Activated T-cell treated with anti-CD3 and anti-CD28 coated beads, Interleukin-2, amount 50 U/mL, for 24 hours (primary cell): ENCODE measurements at regions not wholly inside any gene's neighbourhood (a gene's known extent, or its start where the extent isn't known, plus 50 kb on each side); places are given as distances from the start of the nearest gene placed in this dataset.

Source experiments
- DNase-seq: peaks from one replicate; pipeline ENCODE4 v3.0.0-alpha.2; 2020
- H3K27ac Mint-ChIP-seq: 2 replicates; pipeline ENCODE4 v1.8.0; 2020; ENCODE audit warnings: mild to moderate bottlenecking, mixed read lengths
- H3K27me3 Mint-ChIP-seq: 2 replicates; pipeline ENCODE4 v1.8.0; 2020; ENCODE audit warnings: mixed read lengths
- H3K36me3 Mint-ChIP-seq: 2 replicates; pipeline ENCODE4 v1.8.0; 2020; ENCODE audit warnings: low read depth, mixed read lengths
- H3K4me1 Mint-ChIP-seq: 2 replicates; pipeline ENCODE4 v1.8.0; 2020; ENCODE audit warnings: low read depth, mixed read lengths
- H3K4me3 Mint-ChIP-seq: 2 replicates; pipeline ENCODE4 v1.8.0; 2020; ENCODE audit warnings: mild to moderate bottlenecking, moderate library complexity, mixed read lengths
- H3K9me3 Mint-ChIP-seq: 2 replicates; pipeline ENCODE4 v1.8.0; 2020; ENCODE audit warnings: mixed read lengths

DNA sequence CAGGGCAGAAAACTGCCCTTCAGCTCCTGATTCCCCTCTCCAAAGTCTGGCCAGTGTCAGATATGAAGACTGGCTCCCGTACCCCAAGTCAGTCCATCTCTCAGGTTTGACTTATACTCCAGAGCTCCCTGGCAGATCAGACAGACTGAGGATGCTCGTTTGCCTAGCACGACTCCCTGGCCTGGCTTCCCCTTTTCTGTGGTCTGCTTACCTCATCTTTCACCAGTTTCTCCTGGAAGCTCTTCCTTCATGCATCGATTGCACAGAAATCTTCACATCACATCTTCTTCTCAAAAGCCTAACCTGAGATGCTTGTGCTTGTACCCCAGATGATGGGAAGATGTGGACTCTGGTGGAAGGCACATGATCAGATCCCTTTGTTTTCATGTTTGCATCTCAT is 387.9 kb upstream of the POU3F3 start:
- Mint-ChIP-seq H3K27ac (no peak overlapping the region), H3K27me3 (peaks cover 3% of the 10 kb centered on the region)

DNA sequence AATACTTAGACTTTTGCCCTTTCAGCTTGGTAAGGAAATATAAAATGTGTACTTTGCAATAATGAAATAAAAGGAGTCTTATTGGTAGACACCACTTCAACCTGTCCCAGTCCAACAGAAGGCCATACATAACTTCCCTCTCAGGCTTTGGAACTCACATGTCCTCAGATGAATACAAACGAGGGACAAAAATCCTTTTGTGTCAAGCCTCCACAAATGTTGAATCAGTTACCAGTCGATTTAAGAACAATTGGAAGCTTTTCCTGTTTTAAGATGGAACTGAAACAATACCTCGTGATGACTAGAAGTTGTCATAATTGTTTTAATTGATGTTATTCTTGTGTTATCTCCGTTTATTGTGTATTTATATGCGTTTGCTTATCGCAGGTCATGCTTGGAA is 385.1 kb upstream of the POU3F3 start:
- DNase-seq, result no peak
- Mint-ChIP-seq H3K4me3 (no peak overlapping the region), H3K9me3 (no peaks in the 10 kb centered on the region), H3K4me1 (no peaks in the 10 kb centered on the region), H3K27me3 (peaks cover 3% of the 10 kb centered on the region), H3K27ac (no peak overlapping the region), H3K36me3 (no peaks in the 10 kb centered on the region)

More for the DNA sequence above, 387.9 kb upstream of the POU3F3 start:
- H3K9me3 Mint-ChIP-seq, result no peaks in the 10 kb centered on the region
- H3K4me1 Mint-ChIP-seq, result no peaks in the 10 kb centered on the region
- DNase-seq, result no peak
- no peaks in the 10 kb centered on the region for H3K36me3 Mint-ChIP-seq
- no peak overlapping the region for H3K4me3 Mint-ChIP-seq

DNA sequence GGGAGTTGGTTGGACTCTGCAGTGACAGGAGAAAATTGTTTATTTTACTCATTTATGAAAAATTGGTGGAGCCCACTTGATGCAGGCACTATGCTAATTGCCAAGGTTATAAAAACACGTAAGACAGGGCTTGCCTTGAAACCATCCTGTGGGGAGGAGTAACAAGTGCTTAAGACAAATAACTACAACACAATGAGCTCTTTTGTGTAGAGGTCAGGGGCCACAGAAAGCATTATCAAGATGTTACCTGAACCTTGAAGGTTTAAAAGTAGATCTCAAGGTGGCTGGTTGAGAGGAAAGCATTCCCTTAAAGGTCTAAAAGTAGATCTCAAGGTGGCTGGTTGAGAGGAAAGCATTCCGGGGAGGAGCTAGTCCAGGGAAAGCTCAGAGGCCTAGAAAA is 381.8 kb upstream of the POU3F3 start:
- H3K9me3 Mint-ChIP-seq, result no peaks in the 10 kb centered on the region
- DNase-seq, result no peak
- no peak overlapping the region for H3K4me3 Mint-ChIP-seq
- peaks cover 3% of the 10 kb centered on the region for H3K27me3 Mint-ChIP-seq
- no peaks in the 10 kb centered on the region for H3K4me1 Mint-ChIP-seq
- H3K36me3 Mint-ChIP-seq, result no peaks in the 10 kb centered on the region
- H3K27ac Mint-ChIP-seq, result no peak overlapping the region

DNA sequence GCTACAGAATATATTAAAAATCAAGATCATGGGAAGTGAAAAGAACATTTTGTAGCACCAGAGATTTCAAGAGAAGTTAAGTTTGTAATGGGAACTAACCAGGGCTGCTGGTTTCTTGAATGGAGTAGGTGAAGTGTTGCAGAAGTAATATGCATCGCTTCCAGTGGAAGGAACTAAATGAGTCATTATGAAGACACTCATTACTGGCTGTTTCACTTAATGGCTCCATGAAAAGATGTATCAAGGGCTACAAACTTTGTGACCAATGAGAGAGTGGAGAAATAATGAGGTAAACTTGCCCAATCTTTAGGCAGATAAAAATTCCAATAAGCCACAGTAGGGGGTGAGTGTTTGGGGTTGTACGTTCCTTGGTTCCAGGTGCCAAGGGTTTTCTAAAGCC is 380.4 kb upstream of the POU3F3 start:
- Mint-ChIP-seq H3K4me1 (no peaks in the 10 kb centered on the region), H3K9me3 (no peaks in the 10 kb centered on the region), H3K27ac (no peak overlapping the region), H3K36me3 (no peaks in the 10 kb centered on the region), H3K27me3 (no peaks in the 10 kb centered on the region), H3K4me3 (no peak overlapping the region)
- DNase-seq, result no peak

DNA sequence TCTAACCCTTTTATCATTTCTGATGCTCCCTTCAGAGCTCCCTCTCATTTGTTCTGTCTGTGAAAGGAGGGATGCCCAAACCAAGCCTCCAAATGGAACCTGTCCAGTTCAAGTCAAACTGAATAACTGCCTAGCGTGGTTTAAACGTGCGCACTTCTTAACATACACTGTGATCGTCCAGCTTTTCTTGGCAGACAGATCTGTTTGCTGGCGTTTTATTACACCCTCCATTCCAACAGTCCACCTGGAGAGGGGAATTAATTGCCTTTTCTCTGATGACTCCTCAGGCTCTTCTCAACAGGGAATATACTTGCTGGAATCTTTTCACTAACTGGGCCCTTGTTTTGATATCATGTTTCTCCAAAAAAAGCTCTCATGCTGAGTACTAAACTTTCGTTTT is 379.2 kb upstream of the POU3F3 start:
- Mint-ChIP-seq H3K4me1 (no peaks in the 10 kb centered on the region), H3K36me3 (no peaks in the 10 kb centered on the region), H3K27me3 (no peaks in the 10 kb centered on the region), H3K9me3 (no peaks in the 10 kb centered on the region), H3K27ac (no peak overlapping the region), H3K4me3 (no peak overlapping the region)
- DNase-seq, result no peak

DNA sequence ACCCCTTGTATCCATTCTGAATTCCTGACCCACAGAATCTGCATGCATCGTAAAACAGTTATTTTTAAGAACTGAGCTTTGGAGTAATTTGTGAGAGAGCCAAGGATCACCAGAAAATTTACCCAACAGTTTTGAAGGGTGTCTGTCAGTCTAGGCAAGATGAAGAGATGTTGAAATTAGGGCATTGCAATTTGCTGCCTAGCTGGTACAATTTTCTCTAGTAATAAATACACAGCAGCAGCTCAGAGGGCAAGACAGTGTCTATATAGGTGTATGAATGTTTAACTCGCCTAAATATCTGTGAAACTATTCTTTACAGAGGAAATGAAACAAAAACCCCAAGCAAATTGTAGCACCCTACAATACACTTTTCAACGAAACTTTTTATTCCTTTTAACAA is 377.8 kb upstream of the POU3F3 start:
- H3K4me3 Mint-ChIP-seq, result no peak overlapping the region
- H3K4me1 Mint-ChIP-seq, result no peaks in the 10 kb centered on the region
- H3K36me3 Mint-ChIP-seq, result no peaks in the 10 kb centered on the region
- no peak for DNase-seq
- no peaks in the 10 kb centered on the region for H3K9me3 Mint-ChIP-seq
- H3K27ac Mint-ChIP-seq, result no peak overlapping the region
- H3K27me3 Mint-ChIP-seq, result no peaks in the 10 kb centered on the region

DNA sequence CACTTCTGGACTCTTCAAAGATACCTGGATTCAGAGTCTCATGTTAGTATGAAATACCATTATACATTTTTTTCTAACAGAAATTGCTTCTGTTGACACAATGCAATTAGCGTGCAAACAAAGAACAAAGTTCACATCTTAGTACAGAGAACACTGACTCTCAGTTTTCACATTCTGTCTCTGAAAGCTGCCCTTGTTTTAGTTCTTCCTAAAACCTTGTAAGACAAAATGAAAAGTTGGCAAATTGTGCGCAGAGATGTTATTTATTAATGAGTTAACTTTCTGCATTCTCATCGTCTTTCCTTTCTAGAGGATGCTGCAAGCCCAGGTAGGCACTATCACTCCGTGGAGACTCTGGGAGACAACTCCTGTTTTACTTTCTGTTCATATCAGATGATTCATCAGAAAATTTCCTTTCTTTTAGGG is 377.3 kb upstream of the POU3F3 start:
- DNase-seq, result no peak
- no peaks in the 10 kb centered on the region for H3K27me3 Mint-ChIP-seq
- H3K27ac Mint-ChIP-seq, result no peak overlapping the region
- H3K4me1 Mint-ChIP-seq, result no peaks in the 10 kb centered on the region
- no peak overlapping the region for H3K4me3 Mint-ChIP-seq
- H3K9me3 Mint-ChIP-seq, result no peaks in the 10 kb centered on the region
- H3K36me3 Mint-ChIP-seq, result no peaks in the 10 kb centered on the region

DNA sequence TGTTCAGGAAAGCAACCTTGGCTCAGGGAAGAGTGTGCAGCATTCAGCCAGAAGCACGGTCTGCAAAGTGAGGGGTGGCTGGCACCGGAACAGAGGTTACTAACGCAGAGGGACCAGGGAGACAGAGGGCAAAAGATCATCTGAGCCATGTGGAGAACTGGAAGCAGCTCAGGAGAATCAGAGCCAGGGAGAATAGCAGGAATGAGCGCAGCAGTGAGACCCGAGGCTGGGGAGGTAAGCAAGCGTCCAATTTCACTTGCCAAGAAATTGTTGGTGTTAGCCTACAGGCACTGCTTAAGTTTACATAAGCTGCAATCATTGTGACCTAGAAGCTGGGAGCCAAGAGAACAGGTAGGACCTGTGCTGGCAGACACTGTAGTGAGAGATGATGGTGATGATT is 372.6 kb upstream of the POU3F3 start:
- Mint-ChIP-seq H3K27me3 (no peaks in the 10 kb centered on the region), H3K4me3 (no peak overlapping the region), H3K4me1 (no peaks in the 10 kb centered on the region), H3K27ac (no peak overlapping the region), H3K9me3 (no peaks in the 10 kb centered on the region), H3K36me3 (no peaks in the 10 kb centered on the region)
- no peak for DNase-seq

DNA sequence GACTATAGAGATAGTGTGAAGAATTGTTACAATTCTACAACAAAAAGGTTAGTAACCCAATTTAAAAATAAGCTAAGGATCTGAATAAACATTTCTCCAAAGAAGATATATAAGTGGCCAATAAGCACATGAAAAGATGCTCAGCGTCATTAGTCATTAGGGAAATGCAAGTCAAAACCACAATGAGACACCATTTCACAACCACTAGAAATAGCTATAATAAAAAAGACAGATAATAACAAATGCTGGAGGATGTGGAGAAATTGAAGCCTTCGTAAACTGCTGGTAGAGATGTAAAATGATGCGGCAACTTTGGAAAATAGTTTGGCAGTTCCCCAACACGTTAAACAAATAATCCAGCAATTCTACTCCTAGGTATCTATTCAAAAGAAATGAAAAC is 366.5 kb upstream of the POU3F3 start:
- no peak overlapping the region for H3K4me3 Mint-ChIP-seq
- H3K9me3 Mint-ChIP-seq, result no peaks in the 10 kb centered on the region
- no peaks in the 10 kb centered on the region for H3K27me3 Mint-ChIP-seq
- DNase-seq, result no peak
- H3K27ac Mint-ChIP-seq, result no peak overlapping the region
- no peaks in the 10 kb centered on the region for H3K36me3 Mint-ChIP-seq
- no peaks in the 10 kb centered on the region for H3K4me1 Mint-ChIP-seq

DNA sequence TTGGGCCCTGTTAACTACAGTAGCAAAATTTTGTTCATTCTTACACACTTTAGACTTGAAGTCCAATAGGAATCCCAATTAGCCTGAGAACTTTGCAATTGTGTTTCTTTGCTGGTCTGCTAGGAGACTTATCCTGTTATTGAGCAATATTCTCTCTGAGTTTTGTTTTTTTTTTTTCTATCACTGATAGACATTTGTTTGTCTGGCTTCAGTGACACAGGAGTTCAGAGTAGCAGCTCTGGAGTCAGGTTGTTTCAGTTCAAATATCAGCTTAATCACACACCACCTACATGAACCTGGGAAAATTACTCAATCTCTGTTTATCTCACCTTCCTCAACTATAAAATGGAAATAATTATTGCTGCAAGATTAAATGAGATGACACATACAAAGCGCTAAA is 360.2 kb upstream of the POU3F3 start:
- Mint-ChIP-seq H3K9me3 (no peaks in the 10 kb centered on the region), H3K4me3 (no peak overlapping the region), H3K27me3 (peaks cover 6% of the 10 kb centered on the region), H3K4me1 (no peaks in the 10 kb centered on the region), H3K27ac (no peak overlapping the region), H3K36me3 (no peaks in the 10 kb centered on the region)
- no peak for DNase-seq

DNA sequence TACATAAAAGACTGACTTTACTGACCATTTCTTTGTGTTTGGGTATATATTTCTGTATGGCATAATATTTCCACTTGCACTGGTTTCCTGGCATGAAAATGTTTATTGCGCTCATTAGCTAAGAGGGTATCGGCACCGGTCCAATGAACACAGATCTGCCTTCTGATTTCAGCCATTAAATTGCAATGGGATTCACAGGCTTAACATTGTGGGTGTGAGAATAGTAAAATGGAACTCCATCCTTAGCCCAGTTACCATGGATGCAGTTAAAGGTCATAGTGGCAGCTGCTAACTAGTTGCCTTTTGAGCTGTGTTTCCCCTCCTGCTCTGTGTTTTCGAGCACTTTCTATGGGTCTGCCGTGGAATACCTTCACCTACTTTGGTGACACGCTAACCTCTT is 352.6 kb upstream of the POU3F3 start:
- DNase-seq, result no peak
- Mint-ChIP-seq H3K36me3 (no peaks in the 10 kb centered on the region), H3K27me3 (peaks cover 3% of the 10 kb centered on the region), H3K27ac (no peak overlapping the region), H3K9me3 (no peaks in the 10 kb centered on the region), H3K4me1 (no peaks in the 10 kb centered on the region), H3K4me3 (no peak overlapping the region)

DNA sequence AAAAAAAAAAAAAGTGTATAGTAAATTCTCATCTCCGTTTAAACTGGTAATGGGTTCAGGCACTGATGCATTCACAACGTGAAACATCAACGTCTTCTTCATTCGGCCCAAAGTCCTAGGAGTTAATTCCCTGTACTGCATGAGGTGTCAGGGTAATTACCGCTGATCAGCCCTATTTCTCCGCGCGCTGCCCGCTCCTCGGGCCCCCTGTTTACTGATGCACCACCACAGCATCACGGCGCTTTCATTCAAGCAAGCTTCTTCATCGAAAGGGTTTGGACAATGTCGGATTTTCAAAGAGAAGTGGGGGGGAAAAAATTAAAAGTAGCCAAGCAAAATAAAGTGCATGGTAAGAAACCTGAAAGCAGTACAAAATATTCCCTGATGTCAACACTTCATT is 352.0 kb upstream of the POU3F3 start:
- Mint-ChIP-seq H3K4me3 (no peak overlapping the region), H3K4me1 (no peaks in the 10 kb centered on the region), H3K36me3 (no peaks in the 10 kb centered on the region), H3K27me3 (peaks cover 3% of the 10 kb centered on the region), H3K9me3 (no peaks in the 10 kb centered on the region), H3K27ac (no peak overlapping the region)
- DNase-seq, result no peak

DNA sequence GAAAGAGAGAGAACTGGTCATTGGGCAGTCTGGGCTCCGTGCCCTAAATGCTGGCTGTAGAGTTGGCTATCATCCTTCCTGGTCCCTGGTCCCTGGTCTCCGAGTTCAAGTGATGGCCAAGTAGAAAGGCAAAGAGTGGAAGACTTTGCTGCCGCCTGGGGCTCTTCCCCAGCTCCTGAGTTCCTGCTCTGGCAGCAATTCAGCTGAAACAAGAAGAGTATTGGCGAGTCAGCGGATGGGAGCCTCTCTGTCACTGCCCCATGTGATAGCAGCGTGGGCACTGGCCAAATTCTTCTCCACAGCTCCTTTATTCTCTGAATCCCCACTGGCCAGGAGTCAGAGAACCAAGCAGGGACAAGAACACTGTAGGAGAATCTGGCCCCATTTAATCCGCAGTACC is 351.0 kb upstream of the POU3F3 start:
- H3K27me3 Mint-ChIP-seq, result peaks cover 3% of the 10 kb centered on the region
- no peak overlapping the region for H3K4me3 Mint-ChIP-seq
- H3K4me1 Mint-ChIP-seq, result no peaks in the 10 kb centered on the region
- no peak for DNase-seq
- H3K36me3 Mint-ChIP-seq, result no peaks in the 10 kb centered on the region
- no peak overlapping the region for H3K27ac Mint-ChIP-seq
- no peaks in the 10 kb centered on the region for H3K9me3 Mint-ChIP-seq

DNA sequence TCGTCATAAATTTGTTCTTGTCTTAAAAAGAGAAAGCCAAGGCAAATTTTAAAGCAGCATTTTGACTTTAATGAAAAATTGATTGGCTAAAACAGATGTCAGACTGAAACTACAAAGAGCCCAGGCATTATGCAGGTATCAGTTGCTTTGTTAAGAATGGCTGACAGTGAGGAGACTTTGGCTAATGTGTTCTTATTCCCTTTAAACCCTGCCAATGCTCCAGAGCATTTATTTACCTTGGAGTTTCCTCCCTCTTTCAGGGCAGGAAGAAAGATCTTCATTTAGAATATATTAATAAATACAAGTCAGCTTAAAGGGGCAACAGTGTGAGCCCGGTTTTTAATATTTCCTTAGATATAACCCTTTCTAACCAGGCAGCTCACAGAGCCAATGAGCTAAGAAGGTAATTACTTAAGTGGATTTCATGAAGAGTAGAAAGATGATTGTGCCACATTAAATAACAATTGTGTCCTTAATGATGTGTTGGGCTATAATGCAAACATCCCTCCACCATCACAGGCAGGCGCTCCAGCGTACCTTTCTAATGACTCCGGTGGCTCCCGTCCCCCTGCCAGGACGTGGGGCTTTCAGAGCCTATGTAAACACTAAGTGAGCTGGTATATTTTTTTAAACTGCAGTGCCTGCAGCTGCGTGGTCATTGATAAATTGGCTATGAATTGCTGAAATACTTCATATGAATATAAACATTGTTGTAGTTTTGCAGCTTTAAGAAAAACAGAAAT is 349.4 kb upstream of the POU3F3 start:
- no peak for DNase-seq
- Mint-ChIP-seq H3K9me3 (no peaks in the 10 kb centered on the region), H3K4me3 (no peak overlapping the region), H3K36me3 (no peaks in the 10 kb centered on the region), H3K27ac (no peak overlapping the region), H3K4me1 (no peaks in the 10 kb centered on the region), H3K27me3 (no peaks in the 10 kb centered on the region)

DNA sequence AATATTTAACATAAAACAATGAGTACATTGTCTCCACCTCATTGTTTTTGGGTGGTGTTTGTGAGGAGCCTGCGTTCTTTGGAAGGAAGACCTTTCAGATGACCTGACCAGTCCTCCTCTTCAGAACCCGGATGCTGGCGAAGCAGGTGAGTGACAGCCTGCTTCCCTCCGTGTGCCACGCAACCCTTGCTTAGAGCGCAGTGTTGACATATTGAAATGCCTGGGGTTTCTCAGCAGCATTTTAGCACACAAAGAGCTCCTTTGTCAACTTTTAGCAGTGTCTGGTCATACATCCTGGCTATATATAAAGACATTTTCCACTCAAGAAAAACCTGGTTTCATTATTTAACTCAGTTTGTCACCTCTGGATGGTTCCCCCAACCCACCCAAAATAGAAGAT is 335.7 kb upstream of the POU3F3 start:
- Mint-ChIP-seq H3K4me1 (no peaks in the 10 kb centered on the region), H3K27me3 (no peaks in the 10 kb centered on the region), H3K4me3 (no peak overlapping the region), H3K9me3 (peaks cover 9% of the 10 kb centered on the region), H3K36me3 (no peaks in the 10 kb centered on the region), H3K27ac (no peak overlapping the region)
- no peak for DNase-seq

DNA sequence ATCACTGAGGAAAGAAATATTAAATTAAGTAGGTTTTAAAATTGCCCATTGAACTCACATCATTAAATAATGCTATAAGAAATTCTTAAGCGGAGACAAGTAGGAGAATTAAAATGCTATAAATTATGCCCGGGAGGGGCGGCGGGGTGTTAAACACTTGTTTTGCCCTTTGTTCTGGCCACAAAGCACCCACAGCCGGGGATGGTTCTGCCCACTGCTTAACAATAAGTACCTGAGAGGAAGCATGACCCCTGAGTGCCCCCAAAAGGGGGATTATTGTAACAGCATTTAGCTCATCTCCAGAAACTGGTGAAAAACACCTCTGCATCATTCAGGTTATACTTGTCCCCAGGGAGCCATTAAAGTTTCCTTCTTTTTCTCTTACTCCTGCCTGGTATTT is 332.7 kb upstream of the POU3F3 start:
- DNase-seq, result no peak
- Mint-ChIP-seq H3K4me3 (no peak overlapping the region), H3K9me3 (peaks cover 9% of the 10 kb centered on the region), H3K4me1 (no peaks in the 10 kb centered on the region), H3K27ac (no peak overlapping the region), H3K27me3 (no peaks in the 10 kb centered on the region), H3K36me3 (no peaks in the 10 kb centered on the region)
